NCI-H774 (cell line): ENCODE measurements at regions not wholly inside any gene's neighbourhood (a gene's known extent, or its start where the extent isn't known, plus 50 kb on each side); places are given as distances from the start of the nearest gene placed in this dataset.

Source experiments
- DNase-seq: peaks from one replicate; lab custom pipeline; 2025; lab: John Stamatoyannopoulos, UW

DNA sequence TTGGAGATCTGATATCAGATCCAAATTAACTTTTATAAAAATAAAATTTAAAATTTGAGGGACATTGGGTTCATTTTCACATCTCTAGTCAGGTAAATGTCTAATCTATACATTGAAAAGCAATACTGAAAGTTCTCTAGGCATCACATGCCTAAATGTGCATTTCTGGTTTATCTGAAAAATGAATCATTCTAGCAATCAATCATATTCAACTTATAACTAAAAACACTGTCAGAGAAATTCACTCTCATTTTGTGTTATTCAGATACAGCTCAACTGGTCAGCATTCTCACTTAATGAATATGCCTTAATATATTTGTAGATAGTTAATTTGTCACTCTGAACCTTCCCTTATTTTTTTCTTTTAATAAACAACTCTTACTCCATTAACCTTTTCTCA is 243.2 kb downstream of the CASP12 start:
- no peak for DNase-seq

DNA sequence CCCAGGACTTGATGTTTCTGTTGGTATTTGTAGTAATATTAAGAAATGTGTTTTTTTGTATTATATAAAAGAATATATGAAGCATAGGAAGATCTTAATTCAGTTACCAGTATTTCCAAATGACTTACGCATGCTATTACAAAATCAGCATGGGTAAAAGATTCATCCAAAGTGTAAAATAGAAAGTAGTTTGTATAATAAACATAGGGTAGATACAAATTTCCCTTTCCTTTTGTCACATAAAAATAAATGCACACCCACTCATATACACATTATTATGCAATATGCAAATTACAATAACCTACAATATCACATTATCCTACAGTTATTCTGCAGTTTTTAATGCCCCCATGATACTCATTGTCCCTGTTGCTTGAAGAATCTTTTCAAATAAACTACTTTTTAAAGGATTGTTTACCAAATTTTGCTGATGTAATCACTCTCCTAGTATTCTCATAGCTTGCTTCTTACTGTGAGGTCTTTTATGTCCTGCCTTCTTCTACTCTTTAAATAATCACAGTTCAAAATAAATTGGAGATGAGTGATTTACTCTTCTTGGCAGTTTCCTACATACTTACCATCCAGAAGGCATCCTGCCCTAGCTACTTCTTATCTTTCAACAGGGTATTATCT is 244.0 kb downstream of the CASP12 start:
- no peak for DNase-seq

DNA sequence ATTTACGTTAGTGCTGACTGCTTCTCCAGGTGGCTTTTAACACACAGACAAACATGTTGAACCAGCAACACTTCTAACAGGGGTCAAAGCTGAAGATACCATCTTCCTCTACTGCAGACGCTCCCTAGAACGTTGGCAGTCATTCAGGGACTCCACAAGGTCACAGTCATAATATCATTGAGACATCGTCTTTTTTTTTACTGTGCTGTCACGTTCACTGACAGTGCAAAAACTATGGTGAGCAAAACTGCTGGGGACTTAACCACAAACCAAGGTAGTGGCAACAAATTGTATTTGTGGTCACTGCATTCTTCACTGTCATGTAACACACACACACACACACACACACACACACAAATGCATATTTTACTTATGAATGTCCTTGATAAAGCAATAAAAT is 244.9 kb downstream of the CASP12 start:
- no peak for DNase-seq

DNA sequence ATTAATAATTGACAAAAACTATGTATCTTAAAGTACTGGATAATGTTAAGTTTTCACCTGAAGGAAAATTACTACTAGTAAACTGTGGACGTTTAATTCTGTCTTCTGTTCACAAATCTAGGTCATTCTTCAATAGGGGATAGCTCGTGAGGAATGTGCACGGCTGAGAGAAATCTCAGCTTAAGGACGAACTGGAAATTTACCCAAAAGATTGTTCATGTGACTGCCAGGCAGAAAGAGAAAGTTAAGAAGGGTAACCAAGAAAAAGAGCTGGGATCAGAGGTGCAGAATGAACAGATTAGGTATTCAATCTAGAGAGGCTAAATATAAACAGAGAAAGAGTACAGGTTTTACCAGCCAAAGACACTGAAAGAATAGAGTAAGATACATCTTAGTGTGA is 245.3 kb downstream of the CASP12 start:
- no peak for DNase-seq

DNA sequence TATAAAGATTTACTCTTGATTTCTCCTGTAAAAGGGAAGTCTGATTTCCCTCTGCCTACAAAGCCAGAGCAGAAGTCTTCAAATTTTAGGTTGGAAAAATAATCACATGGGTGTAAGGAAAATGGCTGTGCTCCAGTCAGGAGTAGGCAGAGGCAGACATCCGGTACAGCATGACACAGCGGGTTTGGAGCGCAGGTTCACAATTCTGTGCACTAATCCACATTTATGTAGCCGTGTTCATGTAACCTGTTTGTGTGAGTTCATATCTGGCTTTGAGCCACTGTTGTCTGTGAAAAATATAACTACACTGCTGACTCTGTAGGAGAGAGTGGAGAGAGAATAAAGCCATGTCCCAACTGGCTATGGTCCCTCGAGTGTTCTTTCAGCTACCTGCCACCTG is 248.0 kb downstream of the CASP12 start:
- DNase-seq, result no peak

DNA sequence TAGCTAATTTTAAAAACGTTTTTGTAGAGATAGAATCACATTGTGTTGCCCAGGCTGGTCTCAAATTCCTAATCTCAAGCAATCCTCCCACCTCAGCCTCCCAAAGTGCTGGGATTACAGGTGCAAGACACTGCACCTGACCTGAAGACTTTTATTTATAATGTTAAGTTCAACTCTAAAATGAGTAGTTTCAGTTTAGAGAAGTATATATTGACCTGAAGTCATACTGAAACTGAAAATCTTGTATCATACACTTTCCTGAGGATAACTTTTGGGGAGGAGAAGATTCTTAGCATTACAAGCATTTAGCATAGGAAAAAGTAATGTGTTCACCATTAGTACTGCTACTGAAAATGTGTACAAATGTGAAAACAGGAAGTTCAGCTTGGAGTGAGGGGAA is 249.3 kb downstream of the CASP12 start:
- no peak for DNase-seq

DNA sequence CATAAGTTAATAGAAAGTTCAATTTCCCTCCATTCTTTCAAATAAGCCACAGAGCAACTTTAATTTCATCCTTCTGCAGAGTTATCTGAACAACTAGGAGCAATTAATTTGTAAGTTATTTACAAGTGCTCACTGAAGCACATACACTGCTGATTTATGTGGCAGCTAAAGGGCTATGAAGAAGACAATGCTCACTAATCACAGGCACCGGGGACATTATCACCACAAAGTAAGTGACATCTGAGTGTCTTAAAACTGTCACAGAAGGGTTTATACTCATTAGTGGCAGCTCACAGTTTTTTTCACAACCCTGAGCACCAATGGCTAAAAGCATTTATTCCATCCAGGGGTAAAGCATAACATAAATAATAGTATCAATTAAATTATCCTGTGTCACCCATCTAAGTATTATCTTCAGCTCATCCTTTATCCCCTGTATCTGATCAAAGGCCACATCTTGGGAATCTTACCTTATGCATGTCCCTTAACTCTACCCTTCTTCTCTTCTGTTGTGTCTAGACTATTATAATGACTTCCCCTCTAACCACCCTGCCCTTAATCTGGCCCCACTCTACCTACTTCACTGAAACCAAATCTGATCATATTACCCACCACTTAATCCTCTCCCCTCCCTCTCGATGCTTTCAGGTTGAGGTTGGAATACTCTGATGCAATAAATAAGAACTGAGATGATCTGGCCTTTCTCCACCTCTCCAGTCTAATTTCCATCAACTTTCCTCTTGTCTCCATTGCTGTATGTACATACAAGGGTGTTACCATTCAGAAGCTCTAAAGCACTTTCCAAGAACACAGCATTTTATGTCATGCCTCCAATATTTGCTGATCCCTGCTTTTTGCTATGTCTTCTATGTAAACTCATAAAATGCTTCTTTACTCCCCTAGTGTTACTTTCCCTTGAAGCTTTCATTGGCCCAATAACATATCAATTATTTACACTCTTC is 252.7 kb downstream of the CASP12 start:
- DNase-seq, result no peak

DNA sequence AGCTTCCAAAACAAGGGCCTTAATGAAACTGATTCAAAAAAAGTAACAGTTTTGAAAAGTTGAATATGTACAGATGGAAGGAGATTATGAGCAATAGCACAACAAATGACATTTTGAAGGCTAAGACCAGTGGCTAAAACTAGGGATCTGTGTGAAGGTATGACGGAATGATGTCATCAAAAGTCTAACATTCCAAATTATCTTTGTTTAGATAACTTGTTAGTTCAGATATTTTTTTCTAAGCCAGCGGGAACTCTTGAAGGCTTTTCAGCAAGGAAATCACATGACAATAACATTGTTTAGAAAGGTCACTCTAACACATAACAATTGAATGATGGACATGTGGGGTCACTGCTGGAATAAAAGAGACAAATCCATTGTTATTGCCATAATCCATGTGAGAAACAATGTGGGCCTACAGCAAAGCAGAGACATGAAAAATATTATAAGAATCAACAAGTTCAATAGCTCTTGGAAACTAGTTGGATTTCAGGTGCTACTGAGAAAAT is 260.5 kb downstream of the CASP12 start:
- no peak for DNase-seq

DNA sequence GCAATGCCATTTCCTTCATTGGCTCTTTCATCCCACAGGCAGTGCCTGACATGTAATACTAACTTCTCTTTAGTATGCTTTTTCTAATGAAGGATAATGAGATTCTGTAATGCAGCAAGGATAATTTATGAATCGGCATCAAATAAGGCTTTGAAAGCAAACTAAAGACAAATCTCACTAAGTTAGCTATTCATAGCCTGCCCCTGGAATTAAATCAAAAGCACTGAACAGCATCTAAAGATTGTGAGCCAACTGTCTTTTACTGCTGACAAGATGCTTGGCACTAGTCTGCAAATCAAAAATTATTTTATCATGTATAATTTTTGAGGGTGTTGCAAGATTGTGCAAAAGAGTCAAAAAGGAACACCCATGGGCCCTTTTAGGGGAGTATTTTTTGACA is 265.0 kb downstream of the CASP12 start:
- no peak for DNase-seq

DNA sequence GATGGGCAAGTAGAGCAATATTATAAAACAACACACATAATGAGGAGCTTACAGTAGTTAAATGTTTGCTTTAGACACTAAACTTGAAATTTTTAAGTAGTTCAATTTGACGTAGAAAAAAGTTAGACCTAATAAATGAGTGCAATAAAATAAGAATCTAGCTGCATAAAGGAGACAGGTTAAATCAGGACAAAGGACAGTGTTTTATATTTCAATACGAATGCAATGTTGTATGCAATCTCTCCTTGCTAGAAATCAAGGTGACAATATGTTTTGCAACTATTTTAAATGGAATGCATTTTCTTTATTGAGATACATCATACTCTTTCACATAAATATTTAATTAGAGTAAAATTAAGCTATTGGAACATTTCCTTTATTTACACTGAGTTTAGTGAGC is 267.9 kb downstream of the CASP12 start:
- no peak for DNase-seq

DNA sequence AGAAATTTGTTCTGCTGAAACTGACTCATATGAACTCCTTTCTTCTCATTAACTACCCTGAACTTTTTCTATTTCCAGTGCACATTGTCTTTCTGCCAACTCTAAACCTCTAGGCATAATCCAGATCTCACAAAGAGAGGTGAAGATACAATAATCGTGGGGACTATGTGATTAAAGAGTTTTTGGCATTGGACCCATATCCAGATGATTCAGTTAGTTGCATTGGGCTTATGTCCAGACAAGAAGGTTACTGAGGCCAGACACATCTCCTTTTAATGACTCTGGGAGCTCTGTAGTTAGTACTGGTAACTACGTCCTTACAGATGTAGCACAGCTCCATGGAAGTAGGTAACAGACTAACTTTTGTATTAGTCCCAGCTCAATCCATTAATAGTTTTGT is 273.0 kb downstream of the CASP12 start:
- DNase-seq, result no peak

DNA sequence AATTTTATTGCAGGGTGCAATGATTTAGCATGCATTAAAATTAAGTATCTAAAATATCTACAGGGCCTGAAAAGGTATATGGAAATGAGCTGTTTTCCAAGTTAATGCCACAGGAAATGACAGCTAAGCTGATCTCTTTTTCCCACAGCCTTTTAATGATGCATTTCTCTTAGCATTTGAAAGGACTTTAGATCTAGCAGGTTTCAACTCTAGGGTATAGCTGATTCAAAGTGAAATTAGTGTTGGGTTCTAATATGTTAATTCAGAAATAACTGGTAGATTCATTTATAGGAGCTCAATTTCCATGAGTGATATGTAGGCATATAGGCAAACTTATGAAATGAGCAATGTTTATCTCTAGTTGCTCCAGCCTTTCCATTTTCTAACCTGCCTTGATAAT is 274.2 kb downstream of the CASP12 start:
- no peak for DNase-seq

DNA sequence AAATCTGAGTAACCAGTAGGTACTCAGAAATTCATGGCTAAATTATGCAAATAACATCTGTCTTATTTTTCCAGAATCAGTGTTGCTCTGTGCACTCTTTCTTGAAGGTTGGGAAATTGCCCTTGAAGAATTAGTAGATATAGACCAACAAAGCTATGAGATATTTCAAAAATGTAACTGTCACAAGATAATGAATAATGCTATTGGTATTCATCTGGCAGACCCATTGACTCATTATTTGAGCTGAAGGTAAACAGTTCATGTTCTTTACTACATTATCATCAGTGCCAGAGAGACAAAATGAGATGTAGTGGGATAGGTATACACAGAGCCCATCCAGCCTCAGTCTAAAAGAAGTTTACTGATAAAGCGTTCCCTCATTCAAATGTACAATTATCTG is 274.7 kb downstream of the CASP12 start:
- no peak for DNase-seq

DNA sequence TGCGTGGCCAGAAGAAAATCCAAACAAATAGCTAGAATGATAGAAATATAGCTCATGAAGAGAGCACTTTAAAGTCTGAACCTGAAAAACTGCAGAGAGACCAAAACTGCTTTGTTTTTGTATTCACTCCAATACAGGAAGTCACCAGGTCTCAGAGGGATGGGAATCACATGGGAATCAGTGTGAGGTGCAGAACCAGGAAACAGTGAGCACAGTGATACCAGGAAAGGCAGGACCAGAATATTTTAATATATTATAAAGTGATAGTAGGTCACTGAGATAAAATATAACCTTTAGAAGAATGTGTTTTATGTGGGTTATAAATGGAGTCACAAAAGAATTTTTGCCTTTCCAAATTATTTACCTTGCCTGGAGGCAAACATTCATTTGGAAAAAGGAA is 277.3 kb downstream of the CASP12 start:
- no peak for DNase-seq

DNA sequence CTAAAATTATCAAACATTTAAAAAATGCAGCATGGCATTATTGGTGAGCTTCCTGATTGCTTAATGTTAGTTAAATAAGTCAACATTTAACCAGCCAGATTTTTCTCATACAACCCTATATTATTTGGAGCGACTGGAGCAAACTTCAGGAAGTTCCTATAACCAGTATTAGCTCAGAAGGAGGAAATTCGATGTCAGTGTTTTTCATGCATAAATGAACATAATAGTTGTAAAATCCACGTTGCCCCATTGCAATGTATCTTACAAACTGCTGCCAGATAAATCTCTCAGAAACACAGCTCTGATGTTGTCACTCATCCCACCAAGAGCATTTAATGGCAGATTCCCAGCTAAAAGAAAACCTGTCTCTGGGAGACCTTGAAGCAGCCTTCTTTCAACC is 278.5 kb downstream of the CASP12 start:
- no peak for DNase-seq

DNA sequence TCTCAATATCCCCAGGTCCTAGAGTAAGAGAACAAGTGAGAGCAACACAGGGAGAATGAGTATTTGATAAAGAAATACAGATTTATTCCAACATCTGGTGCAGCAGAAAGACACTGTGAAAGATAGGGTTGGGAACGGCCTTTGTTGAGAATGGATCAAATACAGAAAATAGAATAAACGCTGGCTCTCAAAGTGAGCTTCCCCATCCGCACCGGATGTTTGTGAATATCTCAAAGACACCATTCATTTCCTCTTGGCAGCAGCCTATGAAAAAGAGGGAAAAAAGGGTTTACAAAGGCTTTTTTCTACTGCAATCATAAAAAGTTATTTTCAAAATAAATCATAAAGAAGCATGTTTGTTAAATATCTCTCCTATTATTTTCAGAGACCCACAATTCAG is 279.3 kb downstream of the CASP12 start:
- DNase-seq, result no peak

DNA sequence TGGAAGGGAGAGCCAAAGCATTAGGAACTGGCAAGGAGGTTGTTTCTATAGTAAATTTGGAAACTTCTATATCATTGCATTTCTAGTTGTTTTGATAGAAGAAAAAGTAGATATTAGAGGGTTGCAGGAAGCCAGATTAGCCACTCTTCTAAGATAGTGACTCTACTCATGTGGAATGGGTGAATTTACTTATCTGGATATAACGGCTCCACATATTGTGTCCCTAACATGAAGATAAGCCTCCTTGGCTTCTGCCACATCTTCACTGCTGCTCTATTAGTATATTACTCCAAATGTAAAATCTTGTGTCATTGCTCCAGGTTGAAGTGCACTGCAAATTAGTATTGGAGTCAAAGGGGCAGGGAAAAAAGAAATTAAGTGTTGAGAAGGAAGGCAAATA is 283.3 kb downstream of the CASP12 start:
- no peak for DNase-seq

DNA sequence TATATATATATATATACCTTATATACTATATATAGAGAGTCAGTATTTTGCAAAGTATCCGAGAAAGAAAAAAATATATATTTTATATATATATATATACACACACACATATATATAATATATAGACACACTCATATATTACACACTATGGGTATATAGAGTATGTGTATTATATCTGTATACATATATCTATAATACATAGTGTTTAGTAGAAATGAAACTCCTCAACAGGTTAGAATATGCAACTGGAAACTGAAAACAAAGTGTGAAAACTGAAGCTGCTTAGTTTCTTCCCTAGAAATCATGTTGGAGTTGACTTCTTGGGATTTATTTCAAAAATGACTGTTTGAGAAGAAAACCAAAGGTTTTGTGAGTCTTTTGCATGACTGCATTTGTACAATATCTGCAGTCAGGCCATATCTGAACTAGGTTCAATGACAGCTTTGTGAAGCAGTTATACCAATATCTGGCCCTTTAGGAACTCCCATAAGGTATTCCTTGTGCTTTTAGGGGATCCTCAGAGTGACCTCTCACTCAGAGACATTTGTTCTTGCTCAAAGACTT is 284.1 kb downstream of the CASP12 start:
- no peak for DNase-seq

DNA sequence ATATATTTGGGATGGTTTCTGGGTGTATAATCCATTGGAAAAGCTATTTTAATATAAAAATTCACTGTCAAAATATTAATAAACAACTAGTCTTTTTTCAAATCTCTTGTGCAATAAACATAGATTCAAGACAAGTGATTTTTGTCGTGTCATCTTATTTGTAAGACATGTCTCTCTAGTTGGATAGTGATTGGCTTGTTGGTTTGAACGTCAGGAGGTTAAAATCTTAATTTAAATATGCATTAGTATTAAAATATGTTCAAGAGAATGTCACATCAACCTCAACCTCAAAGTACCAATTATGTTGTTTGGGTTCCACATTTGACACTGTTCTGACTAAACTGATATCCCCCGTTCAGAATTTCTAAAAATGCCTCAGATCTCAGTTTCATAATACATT is 287.6 kb downstream of the CASP12 start:
- no peak for DNase-seq

DNA sequence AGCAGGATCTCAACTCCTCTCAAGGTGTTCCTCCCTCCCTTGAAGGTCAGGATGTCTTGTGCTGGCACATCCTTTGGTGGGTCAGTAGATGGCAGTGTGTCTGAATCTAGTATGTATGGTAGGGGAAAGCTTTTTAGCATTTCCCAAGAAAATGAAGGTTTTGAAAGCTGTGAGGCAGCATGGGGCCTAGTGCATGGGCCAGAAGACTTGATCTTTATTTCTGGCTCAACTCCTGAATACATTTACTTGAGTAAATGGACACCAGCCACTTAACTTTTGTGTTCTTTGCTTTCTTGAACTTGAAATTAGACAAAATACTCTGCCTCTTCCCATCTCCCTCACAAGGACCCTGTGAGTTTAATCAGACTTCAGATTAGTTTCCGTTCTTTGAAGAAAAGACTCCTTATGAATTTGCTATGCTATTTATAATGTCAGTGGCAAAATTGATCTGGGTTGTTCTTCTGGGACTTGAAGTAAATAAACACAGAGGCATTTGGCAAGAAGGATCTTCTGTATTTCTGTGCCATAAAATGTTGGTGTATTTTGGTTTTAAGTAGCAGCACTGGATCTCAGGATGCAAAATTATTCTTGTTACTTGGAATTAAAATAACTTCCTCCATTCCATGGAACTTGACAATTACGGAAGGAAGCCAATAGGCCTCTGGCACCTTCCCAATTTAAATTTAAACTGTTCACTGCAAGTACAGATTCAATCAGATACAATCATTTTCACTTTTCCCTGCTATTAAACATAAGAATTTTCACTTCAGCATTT is 288.8 kb downstream of the CASP12 start:
- no peak for DNase-seq

DNA sequence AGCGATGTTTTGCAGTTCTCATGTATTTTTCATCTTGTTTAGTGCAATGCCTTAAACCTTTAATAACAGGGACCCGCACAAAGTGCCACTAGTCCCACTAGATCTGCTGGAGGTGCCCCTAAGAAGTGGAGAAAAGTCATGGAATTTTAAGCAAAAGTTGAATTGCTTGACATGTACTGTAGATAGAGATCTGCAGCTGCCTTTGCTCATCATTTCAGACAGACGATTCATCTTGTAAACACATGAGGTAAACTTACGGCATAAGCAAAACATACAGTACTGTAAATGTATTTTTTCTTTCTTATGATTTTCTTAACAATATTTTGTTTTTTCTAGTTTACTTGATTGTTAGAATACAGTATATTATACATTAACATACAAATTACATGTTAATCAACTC is 295.6 kb downstream of the CASP12 start:
- DNase-seq, result no peak

DNA sequence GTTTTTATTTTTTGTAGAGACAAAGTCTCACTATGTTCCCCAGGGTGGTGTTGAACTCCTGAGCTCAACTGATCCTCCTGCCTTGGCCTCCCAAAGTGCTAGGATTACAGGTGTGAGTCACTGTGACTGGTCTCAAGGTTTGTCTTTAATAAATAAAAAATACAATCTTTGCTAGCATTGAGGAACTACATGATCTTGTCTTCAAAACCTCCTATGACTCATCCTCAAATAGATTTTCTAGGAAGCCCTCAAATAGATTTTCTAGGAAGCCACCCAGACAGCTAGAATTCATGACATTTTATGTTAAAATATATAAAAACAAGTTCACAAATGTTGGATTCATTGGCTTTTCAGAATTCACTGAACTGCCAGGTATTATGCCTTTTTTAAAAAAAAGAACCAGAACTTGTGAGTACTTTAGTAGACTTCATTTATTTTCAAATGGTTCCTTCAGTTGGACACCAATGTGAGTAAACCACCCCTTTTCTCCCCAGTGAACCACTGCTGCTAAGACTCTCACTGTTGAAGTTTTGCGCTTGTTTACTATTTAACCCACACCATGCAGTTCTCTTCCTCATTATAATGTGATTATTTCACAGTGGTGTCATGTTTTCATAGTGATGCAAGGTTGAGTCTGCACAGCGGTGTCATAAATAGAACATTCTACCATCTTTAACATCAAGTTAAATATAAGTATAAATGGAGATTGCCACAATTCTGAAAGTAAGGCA is 303.9 kb downstream of the CASP12 start:
- no peak for DNase-seq
